ENCODE measurements at regions not wholly inside any gene's neighbourhood (a gene's known extent, or its start where the extent isn't known, plus 50 kb on each side); places are given as distances from the start of the nearest gene placed in this dataset.

DNA sequence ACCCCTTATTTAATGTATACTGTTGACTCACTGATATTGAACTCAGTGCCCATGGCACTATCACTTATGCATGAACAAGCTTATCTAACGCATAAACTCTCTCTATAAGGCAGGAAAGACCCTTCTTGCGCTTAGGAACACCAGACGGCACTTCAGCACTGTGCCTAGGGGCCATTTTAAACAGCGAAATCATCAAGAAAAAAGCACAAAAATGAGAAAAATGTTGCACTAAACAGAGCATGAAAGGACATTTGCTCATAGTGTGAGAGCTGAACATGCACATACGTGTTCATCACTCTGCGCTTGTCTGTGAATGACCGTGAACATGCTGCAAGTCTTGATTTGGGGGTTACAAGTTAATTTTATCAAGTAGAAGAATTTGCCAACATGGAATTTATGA lies 109.6 kb downstream of the WDR11 start:
- no peak for DNase-seq (ENCODE audit: low spot score)

- DNase-seq (ENCODE audit: low spot score), result no peak
Measured at GRCh38 chr10:120961795-120962755, 110.9 kb downstream of the WDR11 start.

DNA sequence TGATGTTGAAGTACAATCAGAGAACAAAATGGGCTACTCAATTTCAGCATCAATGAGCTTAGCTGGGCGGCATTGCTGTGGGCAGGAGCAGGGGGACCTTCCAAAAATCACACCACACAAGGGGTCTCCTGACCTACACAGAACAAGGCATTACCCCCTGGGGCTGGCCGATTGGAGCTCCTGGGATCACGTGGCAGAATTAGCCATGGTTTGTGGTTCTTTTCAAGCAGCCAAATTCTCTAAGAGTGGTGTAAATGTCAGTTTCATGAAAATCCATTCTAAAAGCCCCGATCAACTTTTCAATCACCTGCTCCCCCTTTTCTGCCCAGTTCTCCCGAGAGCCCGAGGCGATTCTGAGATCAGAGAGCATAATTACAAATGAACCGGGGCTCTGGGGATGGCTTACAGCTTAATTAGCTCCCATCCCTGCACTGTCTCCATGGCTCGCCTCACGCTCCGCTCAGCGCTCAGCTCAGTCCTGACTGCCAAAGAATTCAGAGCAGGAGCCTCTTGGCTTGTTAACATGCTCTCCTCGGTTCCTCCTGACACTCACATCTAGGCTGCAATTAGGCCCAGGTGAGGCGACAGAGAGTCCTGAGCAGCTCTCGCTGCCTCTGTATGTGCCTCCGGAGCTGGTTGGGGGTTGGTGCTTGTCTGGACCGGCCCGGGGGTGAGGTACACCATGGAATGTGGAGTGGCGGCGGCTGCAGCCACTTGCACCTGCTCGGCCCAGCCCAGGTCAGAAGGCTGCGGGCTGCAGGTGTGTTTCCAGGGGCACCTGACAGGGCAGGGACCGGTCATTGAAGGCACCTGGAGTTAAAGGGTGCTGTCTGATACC lies 111.8 kb downstream of the WDR11 start:
- peak; percentile 50 for DNase-seq (ENCODE audit: low spot score)

GRCh38 chr10:120963594-120964220 lies 112.5 kb downstream of the WDR11 start:
- DNase-seq (ENCODE audit: low spot score), result no peak

DNA sequence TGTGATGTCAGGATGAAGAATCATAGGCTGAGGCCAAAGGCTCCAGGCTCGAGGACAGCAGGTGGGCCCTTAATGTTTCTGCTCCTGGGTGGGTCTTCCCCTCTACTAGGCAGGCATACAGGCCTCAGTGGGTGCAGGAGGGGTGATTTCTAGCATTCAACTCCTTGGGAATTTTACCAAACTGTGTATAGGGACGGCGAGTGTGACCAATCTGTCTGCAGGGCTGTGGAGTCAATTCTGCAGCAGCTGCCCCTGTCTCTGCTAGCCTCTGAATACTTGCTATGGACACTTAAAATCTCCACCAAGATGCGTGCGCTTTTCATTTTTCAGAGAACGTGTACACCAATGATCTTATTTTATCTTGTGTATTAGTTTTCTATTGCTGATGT lies 115.5 kb downstream of the WDR11 start:
- no peak for DNase-seq (ENCODE audit: low spot score)

DNA sequence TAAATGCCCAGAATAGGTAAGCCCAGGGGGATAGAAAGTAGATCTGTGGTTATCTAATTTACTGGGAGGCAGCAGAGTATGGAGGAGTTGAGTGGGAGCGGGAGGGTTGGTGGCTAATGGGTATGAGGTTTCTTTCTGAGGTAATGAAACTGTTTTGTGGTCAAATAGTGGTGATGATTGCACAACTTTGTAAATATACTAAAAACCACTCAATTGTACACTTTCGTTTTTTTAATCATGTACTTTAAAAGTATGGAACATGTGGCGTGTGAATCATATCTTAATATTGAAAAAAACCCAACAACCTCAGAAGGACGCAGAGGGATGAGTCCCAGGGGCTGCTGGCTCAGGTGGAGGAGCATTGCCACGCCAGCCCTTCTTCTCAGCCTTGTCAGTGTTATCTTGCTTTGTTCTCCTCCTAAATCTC lies 118.1 kb downstream of the WDR11 start:
- DNase-seq (ENCODE audit: low spot score), result no peak

- no peak for DNase-seq (ENCODE audit: low spot score)
Measured at GRCh38 chr10:120970595-120971529, 119.7 kb downstream of the WDR11 start.

- no peak for DNase-seq (ENCODE audit: low spot score)
Measured at GRCh38 chr10:120971671-120972070, 120.5 kb downstream of the WDR11 start.

DNA sequence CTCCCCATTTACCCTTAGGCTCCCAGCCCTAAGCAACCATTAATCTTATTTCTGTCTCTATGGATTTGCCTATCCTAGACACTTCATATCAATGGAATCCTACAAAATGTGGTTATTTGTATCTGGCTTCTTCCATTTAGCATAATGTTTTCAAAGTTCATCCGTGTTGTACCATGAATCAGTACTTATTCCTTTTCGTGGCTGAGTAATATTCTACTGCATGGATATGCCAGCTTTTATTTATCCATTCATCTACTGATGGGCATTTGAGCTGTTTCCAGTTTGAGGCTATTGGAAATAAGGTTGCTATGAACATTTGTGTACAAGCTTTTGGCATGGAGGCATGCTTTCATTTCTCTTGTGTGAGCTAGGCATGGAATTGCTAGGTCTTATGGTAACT lies 121.1 kb downstream of the WDR11 start:
- no peak for DNase-seq (ENCODE audit: low spot score)

GRCh38 chr10:120975072-120975867 lies 124.1 kb downstream of the WDR11 start:
- DNase-seq (ENCODE audit: low spot score), result no peak

- no peak for DNase-seq (ENCODE audit: low spot score)
Measured at GRCh38 chr10:120975868-120976225, 124.7 kb downstream of the WDR11 start.

DNA sequence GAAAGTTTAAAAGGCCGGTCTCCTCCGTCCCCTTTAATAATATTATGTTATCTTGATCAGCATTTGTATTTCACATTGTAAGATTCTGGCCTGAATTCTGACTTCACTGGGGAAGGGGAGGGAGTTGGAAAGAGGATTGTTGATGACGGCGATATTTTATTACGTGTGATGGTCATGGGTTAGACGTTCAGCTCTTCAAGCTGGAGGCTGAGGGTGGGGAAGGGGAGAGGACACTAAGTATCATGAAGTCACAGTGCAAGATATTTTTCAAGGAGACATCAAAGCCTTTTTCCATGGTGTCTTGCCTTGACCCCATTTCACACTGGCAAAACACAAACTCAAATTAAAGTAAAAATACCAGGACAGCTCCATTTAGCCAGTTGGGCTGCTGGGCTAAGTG lies 126.7 kb downstream of the WDR11 start:
- no peak for DNase-seq (ENCODE audit: low spot score)

DNA sequence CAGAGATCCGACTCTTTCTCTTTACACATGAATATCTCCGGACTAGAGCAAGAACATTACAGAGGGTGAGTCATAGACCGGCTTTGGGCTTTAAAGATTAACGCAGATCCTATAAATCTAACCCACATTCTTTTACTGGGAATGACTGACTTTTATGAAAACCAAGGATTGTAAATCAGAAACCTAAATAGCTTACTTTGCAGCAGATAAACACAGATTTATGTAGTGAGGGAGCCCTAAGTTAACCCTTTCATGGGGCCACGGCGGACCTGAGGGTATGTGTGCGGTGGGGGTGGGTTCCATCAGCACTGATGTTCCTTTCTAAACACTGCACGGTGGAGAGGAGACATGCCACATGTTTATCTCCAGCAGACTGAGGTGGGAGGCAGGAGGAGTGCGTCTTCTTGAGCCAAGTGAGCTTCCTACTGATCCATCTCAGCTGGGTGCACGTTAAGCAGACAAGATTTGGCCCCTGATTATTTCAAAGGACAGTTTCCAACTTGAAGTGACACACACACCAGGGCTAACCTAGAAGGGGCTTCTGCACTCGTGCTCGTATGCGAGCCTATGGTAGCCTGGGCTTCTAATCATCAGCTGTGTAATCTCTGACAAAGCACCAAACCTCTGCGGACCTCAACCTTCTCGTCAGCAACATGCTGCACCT lies 127.6 kb downstream of the WDR11 start:
- no peak for DNase-seq (ENCODE audit: low spot score)

DNA sequence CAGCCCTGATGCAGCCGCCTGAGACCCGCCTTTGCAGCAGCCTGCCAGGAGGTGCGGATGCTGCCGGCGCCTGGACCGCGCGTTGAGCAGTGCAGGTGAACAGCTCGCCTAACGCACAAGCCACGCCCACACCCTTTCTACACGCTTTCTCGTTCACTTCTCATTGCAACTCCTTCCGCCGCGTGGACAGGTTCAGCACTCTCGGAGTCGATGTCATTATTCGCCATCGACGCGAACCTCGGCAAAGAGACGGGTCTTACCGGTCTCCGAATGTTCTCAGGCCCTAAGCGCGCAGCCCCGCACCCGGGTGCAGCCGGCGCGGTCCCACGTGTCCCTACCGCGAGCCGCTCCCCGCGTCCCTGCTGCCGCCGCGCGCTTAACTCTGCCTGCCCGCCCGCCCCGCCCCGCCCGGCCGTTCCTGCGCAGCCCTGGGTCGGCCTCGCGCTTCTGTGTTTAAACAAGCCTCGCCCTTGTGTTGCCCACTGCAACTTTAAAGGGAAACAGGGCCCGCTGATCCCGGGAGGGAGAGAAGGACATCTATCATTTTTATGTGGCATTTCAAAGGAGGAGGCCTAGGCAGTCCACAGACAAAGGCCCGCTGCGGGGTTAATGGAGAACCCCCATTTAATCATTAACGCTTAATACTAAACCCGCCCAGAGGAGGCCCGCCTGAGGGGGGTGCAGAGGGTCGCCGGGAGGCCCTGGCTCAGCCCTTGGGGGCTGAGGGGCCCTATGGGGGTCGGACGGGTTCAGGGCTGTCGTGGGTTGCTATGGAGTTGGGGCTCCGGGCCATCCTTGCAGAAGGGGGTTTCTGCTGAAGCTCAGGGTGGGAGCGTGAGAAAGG lies 128.5 kb downstream of the WDR11 start:
- peak; percentile 85 for DNase-seq (ENCODE audit: low spot score)

DNA sequence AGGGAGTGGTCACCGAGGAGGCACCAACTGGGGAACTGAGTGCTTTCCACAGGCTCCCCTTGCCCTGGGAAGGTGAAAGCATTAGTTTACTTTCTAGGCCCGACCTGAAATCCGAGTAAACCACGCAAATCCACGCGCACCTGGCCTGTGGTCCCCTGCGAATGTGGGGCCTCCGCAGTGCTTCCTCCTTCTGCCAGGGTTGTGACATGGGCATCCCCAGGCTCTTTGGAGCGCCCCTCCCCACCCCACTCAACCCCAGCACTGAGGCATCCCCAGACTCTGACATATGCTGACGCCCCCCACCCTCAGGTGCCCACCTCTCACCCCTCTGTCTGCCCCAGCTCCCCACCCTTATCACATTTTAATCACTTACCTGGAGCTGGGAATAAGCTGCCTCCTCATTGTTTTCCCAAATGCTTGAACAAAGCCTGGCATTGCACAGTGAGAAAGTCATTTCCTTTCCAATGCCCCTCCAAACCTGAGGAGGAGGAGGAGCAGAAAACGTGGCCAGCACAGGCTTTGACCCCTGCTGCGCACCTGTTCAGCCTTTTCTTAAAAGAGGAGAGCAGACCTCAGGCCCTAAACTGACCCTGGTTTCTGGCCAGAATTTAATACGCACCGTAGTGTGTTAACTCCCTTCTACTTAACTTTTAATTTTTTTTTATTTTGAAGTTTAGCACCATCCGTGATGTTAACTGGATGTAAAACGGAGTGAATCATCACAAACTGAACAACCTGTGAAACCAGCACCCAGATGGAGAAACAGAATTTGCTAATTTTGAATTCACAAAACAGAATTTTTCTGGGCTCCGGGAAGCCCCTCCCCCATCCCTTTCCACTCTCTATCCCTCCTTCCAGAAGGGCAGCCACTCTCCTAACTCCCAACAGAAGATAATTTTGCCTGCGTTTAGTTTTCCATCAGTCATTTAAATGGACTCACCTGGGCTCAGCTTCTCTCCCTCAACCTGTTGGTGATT lies 129.4 kb downstream of the WDR11 start:
- DNase-seq (ENCODE audit: low spot score), result peak; percentile 49

GRCh38 chr10:120981601-120982391 lies 130.6 kb downstream of the WDR11 start:
- no peak for DNase-seq (ENCODE audit: low spot score)

- peak; percentile 52 for DNase-seq (ENCODE audit: low spot score)
Measured at GRCh38 chr10:120982507-120982906, 131.3 kb downstream of the WDR11 start.
